ENCODE measurements at regions not wholly inside any gene's neighbourhood (a gene's known extent, or its start where the extent isn't known, plus 50 kb on each side); places are given as distances from the start of the nearest gene placed in this dataset.
A peak's percentile ranks its signal among the peaks of the same experiment; 100 is the strongest.
"Not testable (repeated sequence)": the region's sequence is repeated elsewhere in the genome, so short reads cannot be mapped to it uniquely, and the experiment has no call there.

DNA sequence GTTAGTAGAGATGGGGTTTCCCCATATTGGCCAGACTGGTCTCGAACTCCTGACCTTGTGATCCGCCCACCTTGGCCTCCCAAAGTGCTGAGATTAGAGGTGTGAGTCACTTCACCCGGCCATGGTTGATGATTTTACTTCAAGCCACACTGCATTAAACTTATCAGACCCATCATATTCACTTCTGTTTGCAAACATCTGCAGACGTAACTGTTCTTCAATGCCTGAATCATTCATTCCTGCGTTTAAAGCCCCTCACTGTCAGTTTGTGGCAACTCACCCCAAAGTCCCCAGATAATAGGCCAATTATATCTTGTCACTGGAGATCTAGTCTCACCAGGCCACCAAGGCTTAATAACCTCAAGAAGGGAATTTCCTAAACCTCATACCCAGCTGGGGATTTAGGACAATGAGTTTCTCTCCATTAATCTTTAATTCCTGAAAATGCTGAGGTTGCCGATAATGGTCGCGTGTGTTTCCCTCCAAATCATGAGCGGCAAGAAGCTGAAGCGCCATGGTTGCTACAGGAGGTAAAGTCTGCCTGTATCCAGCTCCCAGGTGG, 229.6 kb downstream of the LY86 start:
- no peak for DNase-seq

DNA sequence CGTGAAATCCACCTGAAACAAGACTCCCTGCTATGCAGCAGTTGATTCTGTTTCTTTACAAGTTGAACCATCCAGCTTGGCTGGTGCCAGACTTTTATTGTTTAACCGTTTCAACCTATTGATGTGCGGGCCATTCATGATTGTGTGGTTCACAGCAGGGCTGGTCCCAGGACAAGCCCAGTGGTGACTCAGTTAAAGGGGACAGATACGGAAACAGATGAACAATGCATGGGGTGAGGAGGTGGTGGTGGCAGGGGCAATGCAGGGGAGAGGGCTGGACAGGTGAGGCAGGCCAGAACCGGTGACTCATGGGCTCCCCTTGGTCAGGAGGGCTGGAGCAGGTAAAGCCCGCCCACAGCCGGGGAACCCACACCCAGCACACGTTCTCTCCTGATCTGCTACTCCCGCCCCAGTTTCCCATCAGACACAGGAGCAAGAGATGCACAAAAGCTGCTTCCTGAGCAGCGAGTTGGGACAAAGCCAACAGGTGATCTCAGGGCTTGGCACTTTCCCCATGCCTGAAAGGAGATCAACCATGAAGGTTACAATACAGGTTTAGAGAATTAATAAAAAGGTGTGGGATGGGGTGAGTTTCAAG, 232.2 kb downstream of the LY86 start:
- DNase-seq = no peak

GRCh38 chr6:6821639-6822261, 233.2 kb downstream of the LY86 start:
- no peak for DNase-seq

DNA sequence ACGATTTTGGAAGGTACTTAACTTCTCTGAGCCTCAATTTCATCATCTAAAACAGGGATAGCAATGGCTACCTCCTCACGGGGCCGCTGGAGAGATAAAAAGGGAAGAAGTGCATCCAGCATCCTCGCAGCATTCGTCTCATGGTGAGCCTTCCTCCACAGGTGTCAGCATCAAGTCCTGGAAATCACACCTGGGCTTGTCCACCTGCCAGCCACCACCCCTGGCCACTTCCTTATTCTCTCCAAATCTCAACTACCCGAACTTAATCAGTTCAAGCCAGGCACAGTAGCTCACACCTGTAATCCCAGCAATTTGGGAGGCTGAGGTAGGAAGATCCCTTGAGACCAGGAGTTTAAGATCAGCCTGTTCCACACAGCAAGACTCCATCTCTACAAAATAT, 234.5 kb downstream of the LY86 start:
- no peak for DNase-seq

- peak in 1 of 2 donors; percentile 16 for DNase-seq
These were observed 235.2 kb downstream of the LY86 start for GRCh38 chr6:6823568-6824224.

DNA sequence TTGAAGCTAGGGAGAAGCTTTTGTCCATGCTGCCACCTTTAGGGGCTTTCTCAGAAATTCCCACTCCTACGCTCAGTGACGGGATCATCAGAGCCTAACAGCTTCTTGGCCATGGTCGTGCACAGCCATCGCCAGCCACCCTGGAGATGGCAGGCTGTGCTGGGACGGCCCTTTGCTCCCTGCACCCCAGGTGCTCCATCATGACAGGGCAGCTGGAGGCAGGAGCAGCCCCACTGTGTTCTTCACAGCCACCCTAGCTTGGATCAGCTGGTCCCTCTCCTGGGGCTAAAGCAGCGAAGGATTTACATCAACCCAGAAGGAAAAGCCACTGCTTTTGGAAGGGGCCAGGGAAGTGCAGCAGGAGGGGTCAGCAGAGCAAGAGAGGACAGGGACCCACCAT, 235.9 kb downstream of the LY86 start:
- DNase-seq = no peak

DNA sequence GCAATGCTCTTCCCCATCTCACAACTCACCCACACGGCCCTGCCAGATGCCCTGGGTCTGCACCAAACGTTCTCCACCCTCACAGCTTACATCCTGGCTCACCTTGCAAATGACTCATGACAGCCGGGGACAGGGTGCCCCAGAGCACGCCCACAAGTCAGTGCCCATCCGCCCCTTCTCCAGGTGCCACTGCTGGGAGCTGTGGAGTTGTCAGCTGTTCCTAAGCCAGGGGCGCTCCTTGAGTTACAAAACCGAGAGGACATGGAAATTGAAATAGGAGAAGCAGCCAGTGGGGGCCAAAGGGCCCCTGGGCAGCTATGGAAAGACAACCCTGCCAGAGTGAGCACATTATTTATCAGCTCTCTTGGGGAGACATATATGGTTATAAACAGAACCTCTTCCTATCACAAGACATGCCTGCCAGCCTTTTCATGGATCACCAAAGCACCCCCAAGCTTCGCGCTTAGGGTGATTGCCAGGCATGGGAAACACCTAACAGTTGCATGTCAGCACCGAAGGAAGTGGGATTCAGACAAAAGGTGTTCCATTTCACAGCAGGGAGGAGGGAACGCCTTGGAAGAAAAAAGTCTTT, 236.8 kb downstream of the LY86 start:
- no peak for DNase-seq

- DNase-seq = peak in 1 of 2 donors; percentile 42
These were observed 237.8 kb downstream of the LY86 start for GRCh38 chr6:6826095-6826901.

DNA sequence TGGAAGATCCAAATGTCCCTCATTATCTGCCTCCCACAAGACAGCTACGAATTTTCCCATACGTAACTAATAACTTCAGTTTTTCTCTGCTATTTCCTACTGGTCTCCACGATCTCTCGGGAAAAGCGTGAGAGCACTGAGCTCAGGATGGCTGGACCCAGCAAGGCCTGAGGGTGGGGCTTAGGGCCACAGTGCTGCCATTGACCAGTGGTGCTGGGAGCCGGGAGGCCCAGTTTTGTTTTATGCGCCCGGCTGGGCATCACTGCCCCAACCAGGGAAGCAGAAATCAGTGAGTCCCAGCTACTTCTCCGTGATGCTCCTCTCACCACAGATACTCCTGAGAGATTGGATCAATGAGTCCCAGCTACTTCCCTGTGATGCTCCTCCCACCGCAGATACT, 238.4 kb downstream of the LY86 start:
- no peak for DNase-seq

- DNase-seq = no peak
These were observed 241.6 kb downstream of the LY86 start for GRCh38 chr6:6829872-6830685.

DNA sequence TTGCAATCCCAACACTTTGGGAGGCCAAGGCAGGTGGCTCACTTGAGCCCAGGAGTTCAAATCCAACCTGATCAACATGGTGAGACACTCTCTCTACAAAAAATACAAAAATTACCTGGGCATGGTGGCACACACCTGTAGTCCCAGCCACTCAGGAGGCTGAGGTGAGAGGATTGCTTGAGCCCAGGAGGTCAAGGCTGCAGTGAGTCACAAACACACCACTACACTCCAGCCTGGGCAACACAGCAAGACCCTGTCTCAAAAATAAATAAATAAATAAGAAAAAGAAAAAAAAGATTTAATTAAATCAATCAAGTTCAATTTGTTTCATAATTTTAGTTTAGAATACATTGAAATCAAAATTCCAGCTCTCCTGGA, 242.2 kb downstream of the LY86 start:
- DNase-seq = not testable (repeated sequence)

DNA sequence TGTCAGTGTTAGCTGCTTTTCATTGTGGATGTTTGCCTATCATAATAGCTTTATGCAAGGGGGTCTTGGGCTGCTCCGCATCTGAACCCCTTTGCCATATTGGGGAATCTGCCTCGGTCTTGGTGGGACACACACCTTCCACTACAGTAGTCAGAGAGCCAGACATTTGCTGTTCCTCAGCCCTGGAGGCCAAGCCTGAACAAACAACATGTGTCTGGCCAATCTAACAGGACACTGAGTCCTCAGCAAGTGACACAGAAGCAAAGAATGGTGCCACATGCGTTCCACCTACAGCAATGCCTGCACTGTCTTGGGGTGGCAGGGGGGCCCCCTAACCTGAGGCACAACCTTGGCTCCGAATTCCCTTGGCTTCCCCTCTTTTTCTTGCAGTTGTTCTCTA, 243.9 kb downstream of the LY86 start:
- DNase-seq = no peak

DNA sequence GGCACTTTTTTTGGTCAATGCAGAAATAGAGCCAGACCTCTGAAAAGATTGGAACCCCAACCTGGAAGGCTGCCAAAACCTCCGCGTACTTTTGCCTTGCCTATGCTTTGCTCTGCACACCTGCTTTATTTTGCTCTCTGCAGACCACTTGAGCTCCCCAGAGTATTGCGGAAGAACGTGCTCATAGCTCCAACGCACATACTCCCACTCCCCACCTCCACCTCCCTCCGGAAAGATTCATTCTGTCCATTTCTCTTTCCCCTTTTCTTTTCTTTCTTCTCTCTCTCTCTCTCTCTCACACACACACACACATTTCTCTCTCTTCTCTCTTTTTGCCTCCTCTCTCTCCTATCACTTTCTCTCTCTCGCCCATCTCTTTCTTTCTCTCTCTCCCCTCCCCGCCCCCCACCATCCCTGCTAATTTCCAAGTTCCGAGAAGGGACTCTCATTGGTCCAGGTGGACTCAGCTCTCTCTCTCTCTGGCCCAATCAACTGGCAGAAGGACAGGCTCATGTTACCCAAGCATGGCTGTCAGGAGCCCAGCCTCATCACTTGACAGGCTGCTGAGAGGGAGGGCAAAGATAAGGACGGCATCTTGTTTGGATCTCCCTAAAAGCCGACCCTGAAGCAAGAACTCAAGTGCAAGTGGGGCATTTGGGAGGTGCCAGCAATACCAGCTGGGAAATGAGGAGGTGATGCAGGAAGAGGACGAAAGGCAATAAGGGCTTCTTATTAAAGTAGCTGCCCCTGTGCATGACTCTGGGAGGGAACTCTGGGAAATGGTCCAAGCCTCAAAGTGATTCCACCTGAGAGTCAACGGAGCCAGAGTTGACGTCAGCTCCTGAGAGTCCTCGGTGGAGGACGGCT, 246.1 kb downstream of the LY86 start:
- no peak for DNase-seq

DNA sequence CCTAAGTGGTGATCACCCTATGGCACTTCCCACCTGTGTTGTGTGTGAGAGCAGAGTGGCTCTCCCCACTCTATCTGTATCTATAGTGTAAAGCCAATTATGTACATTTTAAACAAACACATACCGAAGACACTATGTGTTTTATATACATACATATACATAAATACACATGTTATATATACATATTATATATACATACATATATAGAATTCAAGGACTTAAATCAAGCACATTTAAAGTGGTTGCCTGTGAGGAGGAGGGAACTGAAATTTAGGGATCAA, 246.6 kb downstream of the LY86 start:
- no peak for DNase-seq

DNA sequence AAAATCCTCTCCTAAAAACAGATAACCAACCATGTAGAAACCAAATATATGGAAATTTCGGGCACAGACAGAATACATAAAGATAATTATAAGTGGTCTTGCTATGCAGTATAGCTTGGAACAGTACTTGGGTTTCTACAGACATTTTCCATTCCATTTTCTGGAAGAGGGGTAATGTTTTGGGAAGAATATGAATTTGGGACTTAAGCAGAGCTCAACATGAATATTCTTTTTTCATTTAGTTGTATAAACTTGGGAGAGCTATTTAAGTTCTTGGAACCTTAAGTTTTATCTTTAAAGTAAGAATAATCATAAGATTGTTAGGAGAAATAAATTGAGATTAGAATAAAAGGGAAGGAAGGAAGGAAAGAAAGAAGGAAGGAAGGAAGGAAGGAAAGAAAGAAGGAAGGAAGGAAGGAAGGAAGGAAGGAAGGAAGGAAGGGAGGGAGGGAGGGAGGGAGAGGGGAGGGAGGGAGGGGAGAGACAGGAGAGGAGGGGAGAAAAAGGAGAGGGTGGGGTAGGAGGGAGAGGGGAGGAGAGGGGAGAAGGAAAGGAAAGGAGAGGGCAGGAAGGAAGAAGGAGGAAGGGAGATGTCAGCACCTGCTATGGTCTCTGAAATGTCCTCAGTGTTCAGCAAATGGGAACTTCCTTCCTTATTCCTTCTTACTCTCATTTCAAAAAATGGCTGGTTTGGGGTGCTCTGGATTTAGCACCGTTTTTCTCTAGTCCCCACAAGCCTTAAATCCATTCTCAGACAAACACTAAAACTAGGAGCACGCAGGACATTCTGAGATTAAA, 248.3 kb downstream of the LY86 start:
- no peak for DNase-seq

DNA sequence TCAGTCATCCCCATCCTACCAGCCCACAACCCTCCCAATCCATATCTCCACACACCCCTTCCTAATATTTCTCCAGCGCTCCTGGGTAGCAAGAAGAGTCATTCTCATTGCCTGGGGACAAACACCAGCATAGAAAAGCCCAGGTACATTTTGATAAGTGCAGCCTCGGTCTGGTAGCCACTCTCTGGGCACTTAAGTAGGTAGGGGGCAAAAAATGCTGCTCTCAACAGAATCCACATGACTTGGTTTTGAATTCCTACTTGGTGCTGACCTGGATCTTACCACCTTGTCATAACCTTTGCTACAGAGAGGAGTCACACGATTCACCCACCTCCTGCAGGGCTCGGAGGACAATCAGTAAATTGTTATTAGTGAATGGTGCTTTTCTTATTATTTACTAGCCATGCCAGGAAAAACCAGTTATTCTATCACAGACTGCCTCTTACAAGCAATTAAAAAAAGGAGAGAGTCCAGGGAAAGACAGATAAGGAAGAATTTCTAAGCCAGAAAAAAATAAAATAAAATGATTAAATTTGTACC, 249.1 kb downstream of the LY86 start:
- no peak for DNase-seq

DNA sequence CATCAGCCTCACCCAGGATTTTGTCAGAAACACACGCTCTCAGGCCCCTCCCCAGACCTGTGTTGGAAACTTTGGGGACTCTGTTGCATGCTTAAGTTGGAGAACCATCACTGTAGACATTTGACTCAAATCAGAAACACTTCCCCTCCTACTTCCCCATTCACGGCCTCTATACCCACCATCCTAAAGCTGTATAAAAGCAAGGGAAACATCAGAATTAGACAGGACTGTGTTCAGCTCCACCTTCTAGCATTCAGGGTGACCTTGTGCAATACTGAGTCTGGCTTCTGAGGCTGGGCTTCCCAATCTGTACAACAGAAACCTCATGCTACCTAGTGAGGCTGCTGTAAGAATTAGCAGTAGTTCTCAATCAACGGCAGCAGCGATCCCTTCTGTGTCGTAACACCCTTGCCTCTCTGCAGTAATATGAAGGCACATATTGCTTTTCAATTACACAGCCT, 252.3 kb downstream of the LY86 start:
- DNase-seq = no peak

DNA sequence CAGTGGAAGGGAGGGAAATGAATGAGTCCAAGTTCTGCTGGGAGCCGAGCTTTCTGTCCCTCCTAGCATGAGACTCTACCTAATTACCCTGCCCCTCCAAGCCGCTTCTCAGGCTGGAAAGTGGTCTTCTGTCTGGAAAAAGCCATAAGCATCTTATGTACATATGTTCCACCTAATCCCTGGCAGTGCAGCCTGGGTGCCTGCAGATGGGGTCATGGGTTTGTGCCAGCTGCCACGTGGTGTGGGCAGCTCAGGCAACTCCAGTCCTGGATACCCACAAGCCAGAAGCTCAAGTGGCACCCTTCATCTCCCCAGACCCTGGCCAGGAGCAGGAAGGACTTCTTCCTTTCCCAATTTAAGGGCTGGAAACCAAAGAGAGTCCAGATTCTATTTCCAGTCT, 253.1 kb downstream of the LY86 start:
- DNase-seq = no peak

- no peak for DNase-seq
These were observed 253.8 kb downstream of the LY86 start for GRCh38 chr6:6842291-6842690.

- DNase-seq = no peak
These were observed 254.6 kb downstream of the LY86 start for GRCh38 chr6:6843057-6843627.
